ENCODE measurements at regions not wholly inside any gene's neighbourhood (a gene's known extent, or its start where the extent isn't known, plus 50 kb on each side); places are given as distances from the start of the nearest gene placed in this dataset.

DNA sequence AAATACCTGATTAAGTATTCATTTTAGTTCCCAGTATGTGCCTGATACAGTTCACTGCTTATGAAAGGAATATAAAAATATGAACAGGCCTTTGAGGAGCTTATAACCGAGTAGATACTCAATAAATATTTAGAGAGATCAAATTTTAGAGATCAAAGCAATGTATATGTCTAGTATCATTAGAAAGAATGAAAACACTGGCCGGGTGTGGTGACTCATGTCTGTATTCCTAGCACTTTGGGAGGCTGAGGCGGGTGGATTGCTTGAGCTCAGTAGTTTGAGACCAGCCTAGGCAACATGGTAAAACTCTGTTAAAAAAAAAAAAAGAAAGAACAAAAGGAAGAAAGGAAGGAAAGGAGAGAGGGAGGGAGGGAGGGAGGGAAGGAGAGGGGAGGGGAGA is 113.2 kb upstream of the EEA1 start:
- TF ChIP-seq, protein P1, sequence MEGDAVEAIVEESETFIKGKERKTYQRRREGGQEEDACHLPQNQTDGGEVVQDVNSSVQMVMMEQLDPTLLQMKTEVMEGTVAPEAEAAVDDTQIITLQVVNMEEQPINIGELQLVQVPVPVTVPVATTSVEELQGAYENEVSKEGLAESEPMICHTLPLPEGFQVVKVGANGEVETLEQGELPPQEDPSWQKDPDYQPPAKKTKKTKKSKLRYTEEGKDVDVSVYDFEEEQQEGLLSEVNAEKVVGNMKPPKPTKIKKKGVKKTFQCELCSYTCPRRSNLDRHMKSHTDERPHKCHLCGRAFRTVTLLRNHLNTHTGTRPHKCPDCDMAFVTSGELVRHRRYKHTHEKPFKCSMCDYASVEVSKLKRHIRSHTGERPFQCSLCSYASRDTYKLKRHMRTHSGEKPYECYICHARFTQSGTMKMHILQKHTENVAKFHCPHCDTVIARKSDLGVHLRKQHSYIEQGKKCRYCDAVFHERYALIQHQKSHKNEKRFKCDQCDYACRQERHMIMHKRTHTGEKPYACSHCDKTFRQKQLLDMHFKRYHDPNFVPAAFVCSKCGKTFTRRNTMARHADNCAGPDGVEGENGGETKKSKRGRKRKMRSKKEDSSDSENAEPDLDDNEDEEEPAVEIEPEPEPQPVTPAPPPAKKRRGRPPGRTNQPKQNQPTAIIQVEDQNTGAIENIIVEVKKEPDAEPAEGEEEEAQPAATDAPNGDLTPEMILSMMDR (IDR thresholded peaks at IDR 0.05 in 8 of 11, conservative IDR thresholded peaks at IDR 0.05 in 3 of 11): no peak
- TF ChIP-seq POLR2A (IDR thresholded peaks at IDR 0.05): no peak
- no peak for TF ChIP-seq POLR2AphosphoS5 (IDR thresholded peaks at IDR 0.05)

Measured in spleen (tissue), 7 donors.